HG03060 (cell line): ENCODE measurements at regions not wholly inside any gene's neighbourhood (a gene's known extent, or its start where the extent isn't known, plus 50 kb on each side); places are given as distances from the start of the nearest gene placed in this dataset.
"Not testable (repeated sequence)": the region's sequence is repeated elsewhere in the genome, so short reads cannot be mapped to it uniquely, and the experiment has no call there.

Experiments used
- ATAC-seq: cut with Tn5 transposase; IDR thresholded peaks from one replicate; pipeline ENCODE4 v1.9.1; 2021; ENCODE audit warnings: low read depth, moderate number of reproducible peaks; ENCODE audit not compliant: unreplicated experiment

- ATAC-seq: no peak
Observed at GRCh38 chr5:110812639-110813038, 73.8 kb downstream of the SLC25A46 start.

- no peak for ATAC-seq
Observed at GRCh38 chr5:110815916-110816605, 77.3 kb downstream of the SLC25A46 start.

GRCh38 chr5:110817459-110817858 is 78.7 kb downstream of the SLC25A46 start:
- ATAC-seq: no peak

- no peak for ATAC-seq
Observed at GRCh38 chr5:110823571-110823970, 84.8 kb downstream of the SLC25A46 start.

- no peak for ATAC-seq
Observed at GRCh38 chr5:110824936-110825441, 86.2 kb downstream of the SLC25A46 start.

GRCh38 chr5:110832683-110833082 is 93.9 kb downstream of the SLC25A46 start:
- ATAC-seq: no peak

GRCh38 chr5:110834933-110835332 is 96.1 kb downstream of the SLC25A46 start:
- not testable (repeated sequence) for ATAC-seq

- no peak for ATAC-seq
Observed at GRCh38 chr5:110836851-110837250, 98.0 kb downstream of the SLC25A46 start.

- not testable (repeated sequence) for ATAC-seq
Observed at GRCh38 chr5:110838357-110838756, 99.5 kb downstream of the SLC25A46 start.

GRCh38 chr5:110838961-110839360 is 100.2 kb downstream of the SLC25A46 start:
- no peak for ATAC-seq

GRCh38 chr5:110840347-110840960 is 101.6 kb downstream of the SLC25A46 start:
- no peak for ATAC-seq

- no peak for ATAC-seq
Observed at GRCh38 chr5:110841137-110841536, 102.3 kb downstream of the SLC25A46 start.

GRCh38 chr5:110842948-110843347 is 104.1 kb downstream of the SLC25A46 start:
- ATAC-seq: no peak

- no peak for ATAC-seq
Observed at GRCh38 chr5:110844251-110844650, 105.4 kb downstream of the SLC25A46 start.

- no peak for ATAC-seq
Observed at GRCh38 chr5:110846398-110847001, 107.7 kb downstream of the SLC25A46 start.

GRCh38 chr5:110851357-110851756 is 112.5 kb downstream of the SLC25A46 start:
- no peak for ATAC-seq

GRCh38 chr5:110852053-110852452 is 113.2 kb downstream of the SLC25A46 start:
- peak; percentile 85 for ATAC-seq

GRCh38 chr5:110852541-110852940 is 113.7 kb downstream of the SLC25A46 start:
- ATAC-seq: no peak

- ATAC-seq: no peak
Observed at GRCh38 chr5:110853267-110853666, 114.5 kb downstream of the SLC25A46 start.

GRCh38 chr5:110854200-110854599 is 115.4 kb downstream of the SLC25A46 start:
- ATAC-seq: no peak

GRCh38 chr5:110855961-110856360 is 117.2 kb downstream of the SLC25A46 start:
- no peak for ATAC-seq
